Testis (tissue), 2 donors: ENCODE measurements at regions not wholly inside any gene's neighbourhood (a gene's known extent, or its start where the extent isn't known, plus 50 kb on each side); places are given as distances from the start of the nearest gene placed in this dataset.

Experiments used
- POLR2A ChIP-seq: fragments of 450-650 bp; IDR thresholded peaks from one replicate; pipeline ENCODE4 v1.6.1; 2017; ENCODE audit warnings: antibody characterized with exemption, mild to moderate bottlenecking, moderate library complexity
- TF ChIP-seq, protein P1 (sequence below), 3 experiments: fragments of 450-650 bp in 2 of 3; fragments of 200-600 bp in 1 of 3; sonication (generic) in 1 of 3; IDR thresholded peaks; one replicate each; pipeline ENCODE4 v1.5.1; 2016 to 2019; ENCODE audit warnings: antibody characterized with exemption in 3 of 3, mild to moderate bottlenecking in 2 of 3, moderate library complexity in 1 of 3

DNA sequence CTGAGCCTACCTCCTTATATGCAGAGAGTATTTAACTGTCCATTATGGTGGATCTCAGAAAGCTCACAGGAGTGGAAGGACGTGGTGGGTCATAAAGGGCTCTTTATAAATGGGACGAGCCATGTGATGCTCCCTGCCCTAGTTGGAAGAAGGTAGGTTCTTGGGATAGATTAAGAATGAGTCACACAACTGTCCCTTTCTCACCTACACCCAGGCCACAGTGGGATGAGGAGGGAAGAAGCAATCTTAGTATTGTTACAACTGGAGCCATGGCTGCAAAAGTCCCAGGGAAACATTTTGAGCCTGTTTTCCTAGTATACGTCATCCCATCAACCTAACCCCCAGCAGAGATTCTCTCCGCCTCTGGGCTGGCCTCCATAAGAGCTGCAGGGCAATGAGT lies 229.9 kb downstream of the TTC32 start:
- TF ChIP-seq POLR2A, result no peak
- TF ChIP-seq, protein P1, sequence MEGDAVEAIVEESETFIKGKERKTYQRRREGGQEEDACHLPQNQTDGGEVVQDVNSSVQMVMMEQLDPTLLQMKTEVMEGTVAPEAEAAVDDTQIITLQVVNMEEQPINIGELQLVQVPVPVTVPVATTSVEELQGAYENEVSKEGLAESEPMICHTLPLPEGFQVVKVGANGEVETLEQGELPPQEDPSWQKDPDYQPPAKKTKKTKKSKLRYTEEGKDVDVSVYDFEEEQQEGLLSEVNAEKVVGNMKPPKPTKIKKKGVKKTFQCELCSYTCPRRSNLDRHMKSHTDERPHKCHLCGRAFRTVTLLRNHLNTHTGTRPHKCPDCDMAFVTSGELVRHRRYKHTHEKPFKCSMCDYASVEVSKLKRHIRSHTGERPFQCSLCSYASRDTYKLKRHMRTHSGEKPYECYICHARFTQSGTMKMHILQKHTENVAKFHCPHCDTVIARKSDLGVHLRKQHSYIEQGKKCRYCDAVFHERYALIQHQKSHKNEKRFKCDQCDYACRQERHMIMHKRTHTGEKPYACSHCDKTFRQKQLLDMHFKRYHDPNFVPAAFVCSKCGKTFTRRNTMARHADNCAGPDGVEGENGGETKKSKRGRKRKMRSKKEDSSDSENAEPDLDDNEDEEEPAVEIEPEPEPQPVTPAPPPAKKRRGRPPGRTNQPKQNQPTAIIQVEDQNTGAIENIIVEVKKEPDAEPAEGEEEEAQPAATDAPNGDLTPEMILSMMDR (IDR thresholded peaks at IDR 0.05), result no peak
